Mononuclear cell (primary cell): ENCODE measurements at regions not wholly inside any gene's neighbourhood (a gene's known extent, or its start where the extent isn't known, plus 50 kb on each side); places are given as distances from the start of the nearest gene placed in this dataset.

Experiments used
- H3K27me3 ChIP-seq: 2 replicates; pipeline ENCODE4 v1.6.0; 2011; ENCODE audit warnings: low read length, control low read depth; ENCODE audit not compliant: insufficient read depth
- H3K4me1 ChIP-seq: 2 replicates; pipeline ENCODE4 v1.5.1; 2011; ENCODE audit warnings: mild to moderate bottlenecking, low read length, control low read depth; ENCODE audit not compliant: insufficient read depth
- H3K4me3 ChIP-seq: 2 replicates; pipeline ENCODE4 v1.5.1; 2011; ENCODE audit warnings: mild to moderate bottlenecking, low read length, moderate library complexity
- H3K9me3 ChIP-seq: 2 replicates; pipeline ENCODE4 v1.5.1; 2011; ENCODE audit warnings: low read depth, mild to moderate bottlenecking, control low read depth, low read length

DNA sequence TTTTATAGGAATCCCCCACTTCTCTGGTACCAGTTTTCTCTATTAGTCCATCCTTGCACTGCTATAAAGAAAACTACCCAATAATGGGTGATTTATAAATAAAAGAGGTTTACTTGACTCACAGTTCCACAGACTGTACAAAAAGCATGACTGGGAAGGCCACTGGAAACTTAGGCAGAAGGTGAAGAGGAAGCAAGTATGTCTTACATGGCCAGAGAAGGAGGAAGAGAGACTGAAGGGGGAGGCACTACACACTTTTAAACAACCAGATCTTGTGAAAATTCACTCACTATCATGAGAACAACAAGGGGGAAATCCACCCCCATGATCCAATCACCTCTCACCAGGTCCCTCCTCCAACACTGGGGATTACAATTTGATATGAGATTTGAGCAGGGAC is 68.9 kb upstream of the GNAZ start:
- Histone ChIP-seq H3K27me3 (peaks cover 13% of the 10 kb centered on the region), H3K4me1 (peaks cover 6% of the 10 kb centered on the region), H3K4me3 (no peak overlapping the region), H3K9me3 (peaks cover 20% of the 10 kb centered on the region)

GRCh38 chr22:23002612-23003180 is 67.6 kb upstream of the GNAZ start:
- H3K27me3 ChIP-seq, result peaks cover 10% of the 10 kb centered on the region
- no peak overlapping the region for H3K4me3 ChIP-seq
- H3K4me1 ChIP-seq, result peaks cover 6% of the 10 kb centered on the region
- peaks cover 9% of the 10 kb centered on the region for H3K9me3 ChIP-seq

- no peak overlapping the region for H3K4me3 ChIP-seq
- H3K27me3 ChIP-seq, result peaks cover 8% of the 10 kb centered on the region
- H3K9me3 ChIP-seq, result no peaks in the 10 kb centered on the region
- no peaks in the 10 kb centered on the region for H3K4me1 ChIP-seq
Observed at GRCh38 chr22:23007823-23008222, 62.5 kb upstream of the GNAZ start.

GRCh38 chr22:23008896-23009295 is 61.4 kb upstream of the GNAZ start:
- no peaks in the 10 kb centered on the region for H3K4me1 ChIP-seq
- H3K9me3 ChIP-seq, result no peaks in the 10 kb centered on the region
- H3K27me3 ChIP-seq, result peaks cover 8% of the 10 kb centered on the region
- no peak overlapping the region for H3K4me3 ChIP-seq
